ENCODE measurements at regions not wholly inside any gene's neighbourhood (a gene's known extent, or its start where the extent isn't known, plus 50 kb on each side); places are given as distances from the start of the nearest gene placed in this dataset.

DNA sequence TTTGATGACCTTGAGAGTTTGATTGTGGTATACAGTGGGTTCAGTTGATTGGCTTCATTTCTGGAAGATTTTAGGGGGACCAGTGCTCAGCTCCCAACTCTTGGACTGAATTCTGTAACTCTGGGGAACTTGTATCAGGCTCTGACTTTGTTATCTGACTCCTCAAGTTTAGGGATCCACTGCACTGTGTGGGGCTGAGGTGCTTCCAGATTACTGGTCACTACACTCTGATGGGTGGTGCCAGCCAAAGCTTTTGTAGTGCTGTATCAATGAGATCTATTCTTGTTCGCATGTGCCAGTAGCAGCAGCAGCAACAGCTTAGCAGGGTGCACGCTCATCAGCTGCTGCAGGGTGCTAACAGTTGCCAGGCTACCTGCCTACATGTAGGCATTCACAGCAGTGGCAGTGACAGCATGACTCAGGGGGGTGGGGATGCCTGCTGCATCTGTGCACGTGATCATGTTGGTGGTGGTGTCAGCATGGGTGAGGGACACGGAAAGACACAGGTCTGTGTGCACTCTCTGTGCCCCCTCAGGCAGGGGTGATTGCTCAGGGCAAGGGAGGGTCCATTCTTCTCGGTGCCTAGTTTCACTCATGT, 438.8 kb upstream of the SEMA6A start:
- TF ChIP-seq CTCF (IDR thresholded peaks at IDR 0.05) (no peak), POLR2A (IDR thresholded peaks at IDR 0.05) (no peak)
- no peaks in the 10 kb centered on the region for H3K4me1 ChIP-seq
- H3K27me3 ChIP-seq = no peaks in the 10 kb centered on the region
- H3K36me3 ChIP-seq = no peaks in the 10 kb centered on the region
- H3K9me3 ChIP-seq = no peaks in the 10 kb centered on the region
- H3K27ac ChIP-seq = no peak overlapping the region
- no peak for DNase-seq
- H3K4me3 ChIP-seq = no peak overlapping the region

GRCh38 chr5:117010574-117010973, 436.0 kb upstream of the SEMA6A start:
- no peak for DNase-seq
- no peaks in the 10 kb centered on the region for H3K9me3 ChIP-seq
- H3K4me1 ChIP-seq = no peaks in the 10 kb centered on the region
- no peak overlapping the region for H3K4me3 ChIP-seq
- TF ChIP-seq CTCF (IDR thresholded peaks at IDR 0.05) = no peak
- TF ChIP-seq POLR2A (IDR thresholded peaks at IDR 0.05) = no peak
- no peaks in the 10 kb centered on the region for H3K27me3 ChIP-seq
- no peaks in the 10 kb centered on the region for H3K36me3 ChIP-seq
- no peak overlapping the region for H3K27ac ChIP-seq

GRCh38 chr5:116998024-116998423, 423.4 kb upstream of the SEMA6A start:
- no peaks in the 10 kb centered on the region for H3K36me3 ChIP-seq
- H3K4me1 ChIP-seq = no peaks in the 10 kb centered on the region
- H3K27ac ChIP-seq = no peak overlapping the region
- no peak for DNase-seq
- no peak overlapping the region for H3K4me3 ChIP-seq
- H3K9me3 ChIP-seq = peaks cover 0 to 5% (median 0%) of the 10 kb centered on the region in 4 donors
- no peaks in the 10 kb centered on the region for H3K27me3 ChIP-seq
- TF ChIP-seq CTCF (IDR thresholded peaks at IDR 0.05) = no peak
- TF ChIP-seq POLR2A (IDR thresholded peaks at IDR 0.05) = no peak

DNA sequence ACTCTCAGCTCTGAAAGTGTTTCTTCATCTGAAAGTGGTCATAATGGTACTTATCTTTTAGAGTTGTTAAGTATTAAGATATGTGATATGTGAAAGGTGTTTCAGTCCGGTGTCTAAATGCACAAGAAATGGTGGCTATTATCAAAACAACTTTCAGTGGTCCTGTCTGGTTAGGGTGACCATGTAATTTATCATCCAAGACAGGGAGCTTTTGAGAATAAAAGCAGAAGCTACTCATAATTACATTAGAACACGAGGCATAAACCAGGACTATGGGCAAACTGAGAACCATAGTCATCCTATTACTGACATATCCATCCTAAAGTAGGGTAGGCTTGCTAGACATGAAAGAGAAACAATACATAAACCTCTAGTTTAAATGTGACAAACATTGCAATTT, 418.1 kb upstream of the SEMA6A start:
- H3K36me3 ChIP-seq = no peaks in the 10 kb centered on the region
- no peak overlapping the region for H3K4me3 ChIP-seq

GRCh38 chr5:116989995-116990394, 415.4 kb upstream of the SEMA6A start:
- Histone ChIP-seq H3K4me3 (no peak overlapping the region), H3K27me3 (no peaks in the 10 kb centered on the region), H3K4me1 (no peaks in the 10 kb centered on the region), H3K36me3 (no peaks in the 10 kb centered on the region), H3K27ac (no peak overlapping the region), H3K9me3 (no peaks in the 10 kb centered on the region)
- TF ChIP-seq CTCF (IDR thresholded peaks at IDR 0.05) (no peak), POLR2A (IDR thresholded peaks at IDR 0.05) (no peak)
- DNase-seq = no peak

More for the DNA sequence above, 418.1 kb upstream of the SEMA6A start:
- Histone ChIP-seq H3K27ac (no peak overlapping the region), H3K27me3 (no peaks in the 10 kb centered on the region), H3K9me3 (no peaks in the 10 kb centered on the region), H3K4me1 (no peaks in the 10 kb centered on the region)
- DNase-seq = no peak
- TF ChIP-seq POLR2A (IDR thresholded peaks at IDR 0.05) (no peak), CTCF (IDR thresholded peaks at IDR 0.05) (no peak)

GRCh38 chr5:116982035-116982434, 407.4 kb upstream of the SEMA6A start:
- H3K36me3 ChIP-seq = no peaks in the 10 kb centered on the region

More at GRCh38 chr5:116982035-116982434, 407.4 kb upstream of the SEMA6A start:
- H3K27me3 ChIP-seq = no peaks in the 10 kb centered on the region
- no peak overlapping the region for H3K4me3 ChIP-seq
- H3K27ac ChIP-seq = no peak overlapping the region
- DNase-seq = no peak
- TF ChIP-seq POLR2A (IDR thresholded peaks at IDR 0.05) (no peak), CTCF (IDR thresholded peaks at IDR 0.05) (no peak)
- no peaks in the 10 kb centered on the region for H3K9me3 ChIP-seq
- no peaks in the 10 kb centered on the region for H3K4me1 ChIP-seq

All from Peyer's patch (tissue), 4 donors.